ENCODE measurements at regions not wholly inside any gene's neighbourhood (a gene's known extent, or its start where the extent isn't known, plus 50 kb on each side); places are given as distances from the start of the nearest gene placed in this dataset.

- TF ChIP-seq CTCF (IDR thresholded peaks at IDR 0.05) (no peak), POLR2A (IDR thresholded peaks at IDR 0.05) (no peak)
These were observed 1028.4 kb upstream of the INTU start for GRCh38 chr4:126604268-126604867.

Data from lower leg skin (tissue), 3 donors.